ENCODE measurements at regions not wholly inside any gene's neighbourhood (a gene's known extent, or its start where the extent isn't known, plus 50 kb on each side); places are given as distances from the start of the nearest gene placed in this dataset.
"Not testable (repeated sequence)": the region's sequence is repeated elsewhere in the genome, so short reads cannot be mapped to it uniquely, and the experiment has no call there.

GRCh38 chr4:9024866-9025265, 145.3 kb upstream of the FAM90A26 start:
- TF ChIP-seq EP300, CTCF (IDR thresholded peaks at IDR 0.05): not testable (repeated sequence)

Data from gastroesophageal sphincter (tissue), 3 donors.